CD8-positive, alpha-beta memory T cell (primary cell): ENCODE measurements at regions not wholly inside any gene's neighbourhood (a gene's known extent, or its start where the extent isn't known, plus 50 kb on each side); places are given as distances from the start of the nearest gene placed in this dataset.

Experiments used
- CTCF ChIA-PET: fragments of 350-600 bp; sonication (Branson Sonifier 250); formaldehyde crosslinking; loops from one replicate; lab custom pipeline; 2021; ENCODE audit warnings: antibody characterized with exemption; lab: Charles Lee
- POLR2A ChIA-PET: fragments of 350-600 bp; sonication (Branson Sonifier 250); formaldehyde crosslinking; loops from one replicate; lab custom pipeline; 2021; ENCODE audit warnings: antibody characterized with exemption; lab: Charles Lee
- DNase-seq, 5 donors: peaks; one replicate each; pipeline versions ENCODE4 v3.0.0 to v3.0.0-alpha.2; 2020 to 2022; ENCODE audit warnings: mixed read lengths in 1 of 5
- H3K27ac ChIP-seq: one replicate; pipeline ENCODE4 v1.7.0; 2013; ENCODE audit warnings: low read depth, mild to moderate bottlenecking, low read length, moderate library complexity
- H3K27me3 ChIP-seq: 2 replicates; pipeline ENCODE4 v1.7.0; 2013; ENCODE audit warnings: low read length, mild to moderate bottlenecking; ENCODE audit not compliant: insufficient read depth, poor library complexity, severe bottlenecking
- H3K36me3 ChIP-seq: 2 replicates; pipeline ENCODE4 v1.7.0; 2013; ENCODE audit warnings: mild to moderate bottlenecking, low read length, moderate library complexity; ENCODE audit not compliant: insufficient read depth
- H3K4me1 ChIP-seq: 2 replicates; pipeline ENCODE4 v1.7.0; 2013; ENCODE audit warnings: mild to moderate bottlenecking, low read length, moderate library complexity; ENCODE audit not compliant: insufficient read depth
- H3K4me3 ChIP-seq: 2 replicates; pipeline ENCODE4 v1.7.0; 2013; ENCODE audit warnings: mild to moderate bottlenecking, low read length
- H3K9me3 ChIP-seq: 2 replicates; pipeline ENCODE4 v1.7.0; 2013; ENCODE audit warnings: mild to moderate bottlenecking, low read length
- H3K27ac Mint-ChIP-seq, 8 donors: one replicate each; pipeline ENCODE4 v1.8.0; 2020 to 2021; ENCODE audit warnings: mixed read lengths in 8 of 8, mild to moderate bottlenecking in 6 of 8, inconsistent platforms in 3 of 8, moderate library complexity in 3 of 8
- H3K27me3 Mint-ChIP-seq, 2 donors: one replicate each; pipeline ENCODE4 v1.8.0; 2020 to 2021; ENCODE audit warnings: mixed read lengths in 2 of 2, mild to moderate bottlenecking in 1 of 2, moderate library complexity in 1 of 2
- H3K36me3 Mint-ChIP-seq, 3 donors: one replicate each; pipeline ENCODE4 v1.8.0; 2020 to 2021; ENCODE audit warnings: mixed read lengths in 3 of 3, inconsistent platforms in 1 of 3, mild to moderate bottlenecking in 1 of 3
- H3K4me1 Mint-ChIP-seq, 3 donors: one replicate each; pipeline ENCODE4 v1.8.0; 2020 to 2021; ENCODE audit warnings: mixed read lengths in 3 of 3, inconsistent platforms in 1 of 3, mild to moderate bottlenecking in 1 of 3
- H3K4me3 Mint-ChIP-seq, 7 donors: one replicate each; pipeline ENCODE4 v1.8.0; 2020 to 2021; ENCODE audit warnings: mixed read lengths in 7 of 7, mild to moderate bottlenecking in 6 of 7, moderate library complexity in 4 of 7, inconsistent platforms in 2 of 7
- H3K9me3 Mint-ChIP-seq, 5 donors: one replicate each; pipeline ENCODE4 v1.8.0; 2020 to 2022; ENCODE audit warnings: mixed read lengths in 5 of 5, mild to moderate bottlenecking in 3 of 5, moderate library complexity in 2 of 5, inconsistent platforms in 1 of 5

GRCh38 chr2:12605936-12606335, 110.8 kb upstream of the TRIB2 start:
- Mint-ChIP-seq H3K36me3 (peaks cover 0 to 15% (median 5%) of the 10 kb centered on the region in 3 donors), H3K4me1 (peaks cover 14 to 19% (median 15%) of the 10 kb centered on the region in 3 donors), H3K27me3 (no peaks in the 10 kb centered on the region), H3K4me3 (no peak overlapping the region), H3K27ac (peak overlapping the region in 1 of 8 donors; percentile 39), H3K9me3 (peaks cover 0 to 3% (median 0%) of the 10 kb centered on the region in 5 donors)
- POLR2A ChIA-PET: no interaction called here
- H3K36me3 ChIP-seq: no peaks in the 10 kb centered on the region
- DNase-seq: no peak
- no peak overlapping the region for H3K27ac ChIP-seq
- H3K9me3 ChIP-seq: no peaks in the 10 kb centered on the region
- no peaks in the 10 kb centered on the region for H3K27me3 ChIP-seq
- H3K4me1 ChIP-seq: peaks cover 8% of the 10 kb centered on the region
- H3K4me3 ChIP-seq: no peak overlapping the region
- CTCF ChIA-PET: interaction anchor here (1.1 to 1.7 kb wide), 3 partner anchors 110 to 173 kb away, joined by 3 to 8 read pairs (median 3); partner anchors contain the start of gene TRIB2

DNA sequence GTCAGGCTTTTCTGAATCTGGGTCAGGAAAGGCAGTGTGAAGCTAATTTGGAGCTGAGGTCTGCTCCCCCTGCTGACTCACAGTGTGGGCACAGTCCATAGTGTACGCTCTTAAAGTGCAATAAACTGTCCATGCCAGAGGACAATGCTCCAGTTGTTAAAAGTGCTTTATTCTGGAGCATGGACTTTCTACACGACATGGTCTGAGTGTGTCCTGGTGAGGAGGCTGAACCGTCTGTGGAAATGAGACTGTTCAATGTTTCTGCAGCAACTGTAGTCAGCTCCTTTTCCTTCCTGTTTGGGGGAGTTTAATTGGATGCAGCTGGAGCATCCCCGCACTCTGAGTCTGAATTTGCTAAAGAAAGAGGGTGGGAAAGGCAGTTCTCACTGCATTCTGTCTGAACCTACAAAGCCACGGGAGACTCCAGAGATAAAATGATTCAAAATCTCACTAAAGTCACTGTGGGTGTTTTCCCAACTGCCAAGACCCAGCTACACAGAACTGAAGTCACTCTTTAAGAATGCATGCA, 110.2 kb upstream of the TRIB2 start:
- Histone ChIP-seq H3K9me3 (no peaks in the 10 kb centered on the region), H3K27me3 (no peaks in the 10 kb centered on the region), H3K36me3 (no peaks in the 10 kb centered on the region), H3K4me3 (no peak overlapping the region), H3K27ac (no peak overlapping the region), H3K4me1 (peaks cover 8% of the 10 kb centered on the region)
- Mint-ChIP-seq H3K27ac (peak overlapping the region in 1 of 8 donors; percentile 39), H3K9me3 (peaks cover 0 to 3% (median 0%) of the 10 kb centered on the region in 5 donors), H3K27me3 (no peaks in the 10 kb centered on the region), H3K4me3 (peak overlapping the region in 1 of 7 donors; percentile 5), H3K4me1 (peaks cover 14 to 19% (median 15%) of the 10 kb centered on the region in 3 donors), H3K36me3 (peaks cover 0 to 15% (median 5%) of the 10 kb centered on the region in 3 donors)
- DNase-seq: peak in 1 of 5 donors; percentile 6
- POLR2A ChIA-PET: interaction anchor here (1.1 kb wide), 1 partner anchor 110 kb away, joined by 4 read pairs; the partner anchor contains the start of gene TRIB2
- CTCF ChIA-PET: interaction anchor here (0.6 to 1.7 kb wide), 4 partner anchors 110 to 175 kb away, joined by 3 to 8 read pairs (median 3); partner anchors contain the start of gene TRIB2

DNA sequence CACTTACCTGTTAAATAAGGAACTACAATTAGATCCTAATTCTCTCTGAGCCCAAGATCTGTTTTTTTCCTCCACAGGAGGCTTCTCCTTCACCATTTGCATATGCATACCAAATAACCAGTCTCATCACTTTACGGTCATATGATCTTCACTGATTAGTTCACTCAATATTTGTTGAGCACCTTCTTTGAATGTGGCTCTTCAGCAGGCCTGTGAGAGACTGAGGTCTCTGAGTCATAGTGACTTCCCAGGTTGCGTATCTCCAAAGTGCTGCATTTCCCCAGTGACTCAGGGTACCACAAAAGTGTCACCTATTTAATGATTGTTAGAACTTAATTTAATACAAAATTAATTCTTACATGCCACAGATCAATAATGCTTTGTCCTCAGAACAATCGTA, 108.8 kb upstream of the TRIB2 start:
- H3K36me3 ChIP-seq: no peaks in the 10 kb centered on the region
- POLR2A ChIA-PET: no interaction called here
- no peak for DNase-seq

GRCh38 chr2:12610314-12610713, 106.4 kb upstream of the TRIB2 start:
- no peak overlapping the region for H3K4me3 Mint-ChIP-seq
- CTCF ChIA-PET: no interaction called here
- POLR2A ChIA-PET: no interaction called here
- H3K27me3 Mint-ChIP-seq: no peaks in the 10 kb centered on the region
- H3K27me3 ChIP-seq: no peaks in the 10 kb centered on the region
- DNase-seq: no peak
- H3K9me3 ChIP-seq: no peaks in the 10 kb centered on the region
- H3K27ac Mint-ChIP-seq: no peak overlapping the region
- H3K4me1 Mint-ChIP-seq: peaks cover 18 to 29% (median 24%) of the 10 kb centered on the region in 3 donors
- peaks cover 0 to 3% (median 0%) of the 10 kb centered on the region in 5 donors for H3K9me3 Mint-ChIP-seq
- H3K4me3 ChIP-seq: no peak overlapping the region
- no peaks in the 10 kb centered on the region for H3K36me3 ChIP-seq
- H3K36me3 Mint-ChIP-seq: peaks cover 0 to 1% (median 0%) of the 10 kb centered on the region in 3 donors
- H3K27ac ChIP-seq: no peak overlapping the region
- peaks cover 8% of the 10 kb centered on the region for H3K4me1 ChIP-seq

More for the DNA sequence above, 108.8 kb upstream of the TRIB2 start:
- H3K27me3 Mint-ChIP-seq: no peaks in the 10 kb centered on the region
- Histone ChIP-seq H3K27ac (no peak overlapping the region), H3K4me3 (no peak overlapping the region), H3K27me3 (no peaks in the 10 kb centered on the region), H3K9me3 (no peaks in the 10 kb centered on the region), H3K4me1 (peaks cover 8% of the 10 kb centered on the region)
- CTCF ChIA-PET: no interaction called here
- peaks cover 0 to 14% (median 1%) of the 10 kb centered on the region in 3 donors for H3K36me3 Mint-ChIP-seq
- peaks cover 0 to 3% (median 0%) of the 10 kb centered on the region in 5 donors for H3K9me3 Mint-ChIP-seq
- peaks cover 19 to 26% (median 25%) of the 10 kb centered on the region in 3 donors for H3K4me1 Mint-ChIP-seq
- H3K4me3 Mint-ChIP-seq: no peak overlapping the region
- peak overlapping the region in 1 of 8 donors; percentile 14 for H3K27ac Mint-ChIP-seq

DNA sequence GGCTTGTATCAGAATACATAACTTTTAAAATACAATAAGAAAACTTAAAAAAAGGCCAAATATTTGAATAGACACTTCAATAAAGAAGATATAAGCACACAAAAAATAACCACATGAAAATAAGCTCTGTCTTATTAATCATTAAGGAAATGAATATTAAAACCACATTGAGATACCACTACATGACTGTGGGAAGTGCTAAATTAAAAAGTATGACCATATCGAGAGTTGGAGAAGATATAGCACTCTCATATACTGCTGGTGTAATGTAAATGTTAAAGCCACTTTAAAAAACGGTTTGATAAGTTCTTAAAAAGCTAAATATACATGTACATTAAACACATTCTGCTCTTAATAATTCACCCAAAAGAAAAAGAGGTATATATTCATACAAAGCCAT, 104.6 kb upstream of the TRIB2 start:
- CTCF ChIA-PET: no interaction called here
- no peak for DNase-seq
- no peaks in the 10 kb centered on the region for H3K36me3 ChIP-seq
- no peak overlapping the region for H3K27ac Mint-ChIP-seq
- no peaks in the 10 kb centered on the region for H3K36me3 Mint-ChIP-seq
- no peak overlapping the region for H3K4me3 Mint-ChIP-seq
- no peak overlapping the region for H3K27ac ChIP-seq
- H3K9me3 ChIP-seq: no peaks in the 10 kb centered on the region
- no peak overlapping the region for H3K4me3 ChIP-seq
- no peaks in the 10 kb centered on the region for H3K27me3 ChIP-seq
- H3K4me1 ChIP-seq: no peaks in the 10 kb centered on the region
- H3K27me3 Mint-ChIP-seq: no peaks in the 10 kb centered on the region
- H3K4me1 Mint-ChIP-seq: peaks cover 3 to 15% (median 10%) of the 10 kb centered on the region in 3 donors
- H3K9me3 Mint-ChIP-seq: peaks cover 0 to 3% (median 0%) of the 10 kb centered on the region in 5 donors
- POLR2A ChIA-PET: interaction anchor here (1.1 kb wide), 1 partner anchor 98 kb away, joined by 3 read pairs; no protein-coding TSS in a partner anchor

DNA sequence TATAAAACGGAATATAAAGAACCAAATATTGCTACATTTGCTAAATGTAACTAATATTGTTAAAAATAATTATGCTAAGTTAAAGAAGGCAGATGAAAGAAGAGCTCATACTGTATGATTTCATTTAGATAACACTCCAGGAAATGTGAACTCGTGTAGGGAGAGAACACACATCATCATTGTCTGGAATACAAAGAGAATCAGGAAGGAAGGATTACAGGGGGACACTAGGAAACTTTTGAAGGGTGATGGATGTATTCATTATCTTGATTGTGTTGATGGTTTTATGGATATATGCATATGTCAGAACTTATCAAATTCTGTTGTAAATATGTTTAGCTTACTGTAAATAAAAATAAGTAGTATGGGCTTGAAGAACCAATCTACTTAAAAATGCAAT, 104.1 kb upstream of the TRIB2 start:
- ChIA-PET CTCF (no interaction called here), POLR2A (interaction anchor here (1.1 kb wide), 1 partner anchor 98 kb away, joined by 3 read pairs; no protein-coding TSS in a partner anchor)
- Mint-ChIP-seq H3K27me3 (no peaks in the 10 kb centered on the region), H3K4me3 (no peak overlapping the region), H3K9me3 (peaks cover 0 to 3% (median 0%) of the 10 kb centered on the region in 5 donors), H3K4me1 (peaks cover 3 to 15% (median 10%) of the 10 kb centered on the region in 3 donors), H3K27ac (peak overlapping the region in 1 of 8 donors; percentile 11), H3K36me3 (no peaks in the 10 kb centered on the region)
- no peaks in the 10 kb centered on the region for H3K36me3 ChIP-seq
- H3K4me1 ChIP-seq: no peaks in the 10 kb centered on the region
- no peak overlapping the region for H3K27ac ChIP-seq
- H3K27me3 ChIP-seq: no peaks in the 10 kb centered on the region
- no peak for DNase-seq
- H3K4me3 ChIP-seq: no peak overlapping the region
- no peaks in the 10 kb centered on the region for H3K9me3 ChIP-seq

- Histone ChIP-seq H3K4me1 (no peaks in the 10 kb centered on the region), H3K36me3 (no peaks in the 10 kb centered on the region), H3K27me3 (no peaks in the 10 kb centered on the region), H3K27ac (no peak overlapping the region), H3K9me3 (no peaks in the 10 kb centered on the region), H3K4me3 (no peak overlapping the region)
- Mint-ChIP-seq H3K36me3 (no peaks in the 10 kb centered on the region), H3K4me3 (no peak overlapping the region), H3K9me3 (peaks cover 0 to 3% (median 0%) of the 10 kb centered on the region in 5 donors), H3K27ac (no peak overlapping the region), H3K27me3 (no peaks in the 10 kb centered on the region), H3K4me1 (peaks cover 0 to 15% (median 10%) of the 10 kb centered on the region in 3 donors)
- ChIA-PET POLR2A (interaction anchor here (1.1 kb wide), 1 partner anchor 99 kb away, joined by 3 read pairs; no protein-coding TSS in a partner anchor), CTCF (interaction anchor here (1.1 kb wide), 1 partner anchor 103 kb away, joined by 3 read pairs; no protein-coding TSS in a partner anchor)
- no peak for DNase-seq
These were observed 103.5 kb upstream of the TRIB2 start for GRCh38 chr2:12613137-12613835.

DNA sequence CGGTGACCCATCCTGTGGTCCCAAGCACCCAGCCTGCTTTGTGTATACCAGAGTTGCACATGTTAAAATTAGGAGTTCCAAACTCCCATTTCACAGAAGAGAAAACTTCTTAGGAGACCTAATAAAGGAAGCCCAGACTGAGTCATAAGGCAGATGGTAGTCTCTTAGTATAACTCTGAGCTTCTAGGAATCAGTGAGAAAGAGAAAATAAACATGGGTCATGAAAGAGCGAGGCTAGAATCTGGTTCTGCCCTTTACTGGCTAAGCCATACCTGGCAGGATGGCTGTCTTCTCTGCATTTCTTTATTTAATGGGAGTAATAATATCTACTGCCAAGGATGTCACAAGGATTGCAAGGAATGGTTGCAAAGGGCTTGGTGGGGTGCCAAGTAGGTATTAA, 101.2 kb upstream of the TRIB2 start:
- H3K4me3 Mint-ChIP-seq: no peak overlapping the region
- CTCF ChIA-PET: interaction anchor here (1.2 kb wide), 1 partner anchor 100 kb away, joined by 3 read pairs; no protein-coding TSS in a partner anchor
- POLR2A ChIA-PET: no interaction called here

More for the DNA sequence above, 101.2 kb upstream of the TRIB2 start:
- no peak overlapping the region for H3K27ac Mint-ChIP-seq
- Histone ChIP-seq H3K36me3 (no peaks in the 10 kb centered on the region), H3K9me3 (no peaks in the 10 kb centered on the region), H3K27me3 (no peaks in the 10 kb centered on the region), H3K4me3 (no peak overlapping the region), H3K27ac (no peak overlapping the region), H3K4me1 (no peaks in the 10 kb centered on the region)
- no peaks in the 10 kb centered on the region for H3K27me3 Mint-ChIP-seq
- no peak for DNase-seq
- H3K36me3 Mint-ChIP-seq: no peaks in the 10 kb centered on the region
- H3K4me1 Mint-ChIP-seq: peaks cover 0 to 15% (median 10%) of the 10 kb centered on the region in 3 donors
- H3K9me3 Mint-ChIP-seq: no peaks in the 10 kb centered on the region
